D721Med (cell line): ENCODE measurements at regions not wholly inside any gene's neighbourhood (a gene's known extent, or its start where the extent isn't known, plus 50 kb on each side); places are given as distances from the start of the nearest gene placed in this dataset.

Experiments used
- DNase-seq: peaks from one replicate; pipeline ENCODE4 v3.0.0; 2011; ENCODE audit warnings: low spot score; ENCODE audit not compliant: insufficient read length
- FAIRE-seq: peaks from 2 replicates; lab custom pipeline; 2011; peaks lifted over from hg19 to GRCh38; lab: Jason Lieb, UNC
- TF ChIP-seq, protein P1 (sequence below): IDR thresholded peaks from 2 replicates; pipeline ENCODE4 v1.5.1; 2012; ENCODE audit warnings: mild to moderate bottlenecking, control low read depth; ENCODE audit not compliant: insufficient read depth; ENCODE audit errors: missing control alignments

DNA sequence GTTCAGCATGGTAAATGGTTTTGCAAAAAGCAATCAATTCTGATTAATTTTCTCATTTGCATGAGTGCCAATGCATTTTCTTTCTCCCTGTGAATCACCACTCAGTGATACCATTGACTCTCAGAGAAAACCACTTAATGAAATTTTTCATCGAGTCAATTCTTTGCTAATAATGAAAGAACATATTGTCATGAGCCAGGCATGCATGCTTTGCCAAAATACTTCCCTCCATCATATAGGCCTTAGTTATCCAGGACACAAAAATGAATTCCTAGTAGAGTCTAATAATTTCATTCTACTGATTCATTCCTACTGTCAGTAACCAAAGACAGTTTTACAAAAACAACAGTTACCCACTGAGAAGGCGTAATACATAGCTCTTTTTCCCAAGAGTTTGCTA is 680.0 kb downstream of the TRIML1 start:
- no peak for DNase-seq
- no peak for FAIRE-seq
- TF ChIP-seq, protein P1, sequence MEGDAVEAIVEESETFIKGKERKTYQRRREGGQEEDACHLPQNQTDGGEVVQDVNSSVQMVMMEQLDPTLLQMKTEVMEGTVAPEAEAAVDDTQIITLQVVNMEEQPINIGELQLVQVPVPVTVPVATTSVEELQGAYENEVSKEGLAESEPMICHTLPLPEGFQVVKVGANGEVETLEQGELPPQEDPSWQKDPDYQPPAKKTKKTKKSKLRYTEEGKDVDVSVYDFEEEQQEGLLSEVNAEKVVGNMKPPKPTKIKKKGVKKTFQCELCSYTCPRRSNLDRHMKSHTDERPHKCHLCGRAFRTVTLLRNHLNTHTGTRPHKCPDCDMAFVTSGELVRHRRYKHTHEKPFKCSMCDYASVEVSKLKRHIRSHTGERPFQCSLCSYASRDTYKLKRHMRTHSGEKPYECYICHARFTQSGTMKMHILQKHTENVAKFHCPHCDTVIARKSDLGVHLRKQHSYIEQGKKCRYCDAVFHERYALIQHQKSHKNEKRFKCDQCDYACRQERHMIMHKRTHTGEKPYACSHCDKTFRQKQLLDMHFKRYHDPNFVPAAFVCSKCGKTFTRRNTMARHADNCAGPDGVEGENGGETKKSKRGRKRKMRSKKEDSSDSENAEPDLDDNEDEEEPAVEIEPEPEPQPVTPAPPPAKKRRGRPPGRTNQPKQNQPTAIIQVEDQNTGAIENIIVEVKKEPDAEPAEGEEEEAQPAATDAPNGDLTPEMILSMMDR = no peak

DNA sequence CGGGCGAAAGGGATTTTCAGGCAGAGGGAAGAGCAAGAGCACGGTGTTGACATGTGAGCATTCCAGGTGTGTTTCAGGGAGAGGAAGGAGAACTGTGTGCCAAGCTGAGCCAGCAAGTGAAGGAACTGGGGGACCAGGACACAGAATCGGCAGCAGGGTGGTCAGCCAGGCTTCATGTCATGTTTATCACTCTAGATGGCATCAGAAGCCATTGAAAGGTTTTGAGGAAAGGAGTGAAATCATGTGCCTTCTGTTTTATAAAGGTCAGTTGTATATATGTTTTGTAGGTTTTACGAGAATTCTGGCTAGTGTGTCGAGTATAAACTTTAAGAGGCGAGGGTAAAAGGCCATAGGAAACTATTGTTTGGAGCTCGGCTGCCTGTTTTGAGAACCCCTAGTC is 682.3 kb downstream of the TRIML1 start:
- TF ChIP-seq, protein P1 = no peak
- no peak for FAIRE-seq
- no peak for DNase-seq

DNA sequence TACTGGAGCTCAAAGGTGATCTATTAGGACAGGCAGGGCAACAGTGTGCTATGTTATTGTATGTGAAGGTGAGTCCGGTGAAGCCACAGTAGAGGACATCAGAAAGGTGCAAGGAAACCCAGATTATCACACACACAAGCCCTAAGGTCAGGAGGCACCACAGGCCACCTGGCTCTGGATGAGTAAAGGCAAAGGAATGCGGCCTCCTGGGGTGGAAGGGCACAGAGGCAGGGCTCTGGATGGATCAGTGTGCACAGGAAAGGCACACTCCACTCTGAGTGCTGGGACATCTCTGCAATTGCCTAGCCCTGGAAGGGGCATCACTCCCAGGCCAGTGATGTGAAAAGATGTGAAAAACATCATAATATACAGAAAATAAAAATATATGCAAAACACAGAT is 683.5 kb downstream of the TRIML1 start:
- TF ChIP-seq, protein P1 = no peak
- DNase-seq (no peak), FAIRE-seq (no peak)

DNA sequence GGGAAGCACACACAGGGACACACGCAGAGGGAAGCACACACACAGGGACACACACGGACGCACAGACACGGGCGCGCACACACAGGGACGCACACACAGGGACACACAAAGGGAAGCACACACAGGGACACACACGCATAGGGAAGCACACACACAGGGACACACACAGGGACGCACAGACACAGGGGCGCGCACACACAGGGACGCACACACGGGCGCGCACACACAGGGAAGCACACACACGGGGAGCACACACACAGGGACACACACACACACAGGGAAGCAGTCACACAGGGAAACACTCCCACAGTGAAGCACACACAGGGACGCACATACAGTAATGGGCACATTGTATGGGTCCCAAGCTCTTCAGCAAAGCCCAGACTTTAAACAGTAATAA is 685.3 kb downstream of the TRIML1 start:
- TF ChIP-seq, protein P1 = no peak
- FAIRE-seq (no peak), DNase-seq (no peak)

DNA sequence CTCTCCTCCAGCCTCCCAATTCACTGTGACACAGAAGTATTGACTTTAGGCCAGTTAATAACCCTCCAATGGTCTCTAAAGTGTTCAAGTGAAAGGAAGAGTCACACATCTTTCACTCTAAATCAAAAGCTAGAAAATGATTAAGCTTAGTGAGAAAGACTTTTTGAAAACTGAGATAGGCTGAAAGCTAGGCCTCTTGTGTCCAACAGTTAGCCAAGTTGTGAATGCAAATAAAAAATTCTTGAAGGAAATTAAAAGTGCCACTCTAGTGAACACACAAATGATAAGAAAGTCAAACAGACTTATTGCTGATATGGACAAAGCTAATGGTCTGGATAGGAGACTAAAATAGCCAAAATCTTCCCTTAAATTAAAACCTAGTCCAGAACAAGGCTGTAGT is 687.2 kb downstream of the TRIML1 start:
- DNase-seq = no peak
- FAIRE-seq = no peak
- TF ChIP-seq, protein P1 = no peak

DNA sequence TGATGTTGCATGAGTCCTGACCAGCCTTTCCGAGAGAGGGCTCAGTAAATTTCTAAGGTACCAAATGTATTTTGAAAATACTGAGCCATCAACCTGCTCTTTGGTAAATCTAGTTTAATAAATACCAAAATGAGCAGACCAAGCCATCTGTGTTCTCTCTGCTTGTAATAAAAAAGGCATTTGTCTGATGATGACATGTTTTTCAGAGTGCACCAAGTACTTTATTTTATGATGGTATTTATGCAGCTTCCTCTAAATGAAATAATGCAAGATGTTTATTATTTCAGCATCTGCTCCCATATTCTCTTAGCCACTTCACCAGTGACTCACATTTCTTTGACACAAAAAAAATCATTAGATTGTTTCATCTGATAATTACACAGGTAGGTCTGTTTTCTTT is 700.5 kb downstream of the TRIML1 start:
- FAIRE-seq (no peak), DNase-seq (no peak)
- TF ChIP-seq, protein P1 = no peak

DNA sequence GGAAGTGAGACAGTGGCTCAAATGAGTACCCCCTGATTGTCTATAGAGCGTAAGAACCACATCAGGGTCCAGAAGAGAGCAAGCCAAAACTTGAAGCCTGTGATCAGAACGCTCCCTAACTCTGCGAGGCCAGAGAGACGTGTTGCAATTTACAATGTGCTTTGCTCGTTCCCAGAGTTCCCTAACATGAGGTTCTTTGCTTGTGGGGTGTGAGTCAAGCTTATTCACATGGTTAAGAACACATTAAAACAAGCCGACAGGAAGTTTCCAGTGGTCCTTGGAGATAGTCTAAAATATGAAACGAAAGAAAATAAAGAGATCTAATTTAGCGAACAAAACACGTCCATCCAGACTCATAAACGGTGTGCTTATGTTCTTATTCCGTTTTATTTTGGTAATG is 702.3 kb downstream of the TRIML1 start:
- DNase-seq (no peak), FAIRE-seq (no peak)
- TF ChIP-seq, protein P1 = no peak
